ENCODE measurements at regions not wholly inside any gene's neighbourhood (a gene's known extent, or its start where the extent isn't known, plus 50 kb on each side); places are given as distances from the start of the nearest gene placed in this dataset.
"Not testable (repeated sequence)": the region's sequence is repeated elsewhere in the genome, so short reads cannot be mapped to it uniquely, and the experiment has no call there.

DNA sequence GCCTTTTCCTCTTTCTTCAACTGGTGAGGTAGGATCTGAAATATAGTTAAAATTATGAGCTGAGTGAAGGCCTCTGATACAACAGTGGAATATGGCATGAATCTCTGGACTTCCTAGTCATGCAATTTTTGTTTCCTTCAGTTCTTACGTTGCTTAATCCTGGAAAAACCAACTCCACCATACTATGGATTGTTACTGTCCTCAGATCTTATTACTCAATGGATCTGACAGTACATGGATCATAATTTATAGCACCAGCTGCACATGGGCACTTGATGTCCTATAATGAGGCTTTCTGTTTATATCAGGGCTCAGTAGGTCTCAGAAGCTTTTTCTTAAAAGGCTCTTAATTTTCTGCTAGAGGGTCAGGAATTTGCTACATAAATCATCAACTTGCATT, 1341.0 kb upstream of the EYS start:
- no peak for DNase-seq (ENCODE audit: low read depth)

DNA sequence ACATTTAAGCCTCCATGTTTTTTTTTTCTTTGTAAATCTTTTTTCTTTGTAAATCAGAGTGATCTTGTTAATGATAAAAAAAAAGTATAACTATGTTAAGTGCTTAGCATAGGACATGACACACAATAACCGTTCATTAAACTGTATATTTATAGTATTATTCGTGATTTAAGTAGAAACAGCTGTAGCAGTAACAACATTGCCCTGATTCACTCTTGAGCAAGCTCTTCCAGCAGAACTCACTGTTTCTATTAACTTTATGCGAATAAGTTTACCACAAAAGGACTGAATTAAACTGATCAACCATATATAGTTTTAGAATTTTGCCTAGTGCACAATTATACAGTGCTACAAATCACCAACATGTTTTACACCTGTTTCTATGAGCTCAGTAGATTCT, 1338.0 kb upstream of the EYS start:
- no peak for DNase-seq (ENCODE audit: low read depth)

GRCh38 chr6:67031451-67031850, 1324.4 kb upstream of the EYS start:
- DNase-seq (ENCODE audit: low read depth), result no peak

GRCh38 chr6:67030861-67031260, 1323.8 kb upstream of the EYS start:
- DNase-seq (ENCODE audit: low read depth), result no peak

GRCh38 chr6:67016921-67017460, 1310.0 kb upstream of the EYS start:
- DNase-seq (ENCODE audit: low read depth), result no peak

DNA sequence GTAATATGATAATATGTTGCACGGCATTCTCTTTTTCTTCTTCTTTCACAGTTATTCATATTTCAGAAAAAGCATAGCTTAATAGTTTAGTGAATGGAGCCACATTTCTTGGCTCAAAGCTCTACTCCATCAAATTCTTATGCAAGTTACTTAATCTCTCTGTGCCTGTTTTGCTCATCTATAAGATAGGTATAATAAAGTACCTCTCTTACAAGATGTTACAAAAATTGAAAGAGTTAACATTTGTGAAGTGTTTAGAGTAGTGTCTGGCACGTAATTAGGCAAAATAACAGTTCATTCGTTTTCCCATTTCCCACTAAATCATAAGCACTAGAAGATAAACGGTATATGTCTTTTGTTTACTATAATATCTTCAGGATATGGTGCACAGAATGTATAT, 1304.4 kb upstream of the EYS start:
- no peak for DNase-seq (ENCODE audit: low read depth)

- DNase-seq (ENCODE audit: low read depth), result no peak
Measured at GRCh38 chr6:67009818-67010217, 1302.8 kb upstream of the EYS start.

DNA sequence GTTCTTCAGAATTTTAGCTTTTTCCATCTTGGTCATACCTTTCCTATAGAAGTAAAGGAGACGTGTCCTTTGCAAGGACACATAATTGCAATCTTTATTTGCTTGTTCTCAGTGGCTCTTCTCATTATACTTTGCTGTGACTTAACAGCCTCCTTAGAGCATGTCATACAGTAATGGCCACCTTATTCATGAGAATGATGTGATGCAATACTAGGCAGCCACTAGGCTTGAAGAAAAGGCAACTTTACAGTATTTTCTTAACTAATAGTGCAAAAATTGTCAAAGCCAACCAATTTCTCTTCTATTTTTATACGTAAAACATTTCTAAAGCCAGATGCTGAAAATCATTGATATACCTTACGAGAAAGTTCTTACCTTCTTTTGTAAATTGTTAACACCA, 1296.8 kb upstream of the EYS start:
- no peak for DNase-seq (ENCODE audit: low read depth)

- no peak for DNase-seq (ENCODE audit: low read depth)
Measured at GRCh38 chr6:67000121-67000520, 1293.1 kb upstream of the EYS start.

- DNase-seq (ENCODE audit: low read depth), result not testable (repeated sequence)
Measured at GRCh38 chr6:66997579-66997978, 1290.6 kb upstream of the EYS start.

DNA sequence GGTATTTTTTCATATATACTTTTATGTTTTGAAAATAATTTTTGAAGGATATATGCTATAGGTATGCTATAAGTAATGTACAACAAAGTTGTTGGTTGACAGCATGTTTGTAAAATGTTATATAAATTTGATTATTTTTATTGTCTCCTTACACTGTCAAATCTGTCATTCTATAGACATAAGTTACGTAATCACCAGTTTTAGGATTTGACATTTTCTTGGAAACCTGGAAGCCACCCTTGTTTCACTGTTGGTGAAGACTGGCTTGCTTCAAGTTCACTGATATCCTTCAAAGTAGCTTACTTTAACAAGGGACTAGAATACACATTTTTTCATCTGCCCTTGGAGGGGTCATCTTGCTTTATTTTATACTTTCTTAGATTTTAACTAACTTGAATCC, 1288.6 kb upstream of the EYS start:
- no peak for DNase-seq (ENCODE audit: low read depth)

DNA sequence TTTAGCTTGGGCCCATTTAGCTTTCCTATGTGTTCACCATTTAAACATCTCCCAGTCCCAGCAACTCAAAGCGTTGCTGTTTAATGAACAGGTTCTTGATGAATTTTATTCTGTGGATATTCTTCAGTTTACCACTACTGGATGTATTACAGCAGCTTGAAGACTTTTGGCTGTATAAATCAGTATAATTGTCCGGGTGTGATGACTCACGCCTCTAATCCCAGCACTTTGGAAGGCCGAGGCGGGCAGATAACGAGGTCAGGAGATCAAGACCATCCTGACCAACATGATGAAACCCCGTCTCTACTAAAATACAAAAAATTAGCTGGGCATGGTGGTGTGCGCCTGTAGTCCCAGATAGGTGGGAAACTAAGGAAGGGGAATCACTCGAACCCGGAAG, 1286.7 kb upstream of the EYS start:
- DNase-seq (ENCODE audit: low read depth), result not testable (repeated sequence)

GRCh38 chr6:66993272-66993671, 1286.2 kb upstream of the EYS start:
- DNase-seq (ENCODE audit: low read depth), result no peak

DNA sequence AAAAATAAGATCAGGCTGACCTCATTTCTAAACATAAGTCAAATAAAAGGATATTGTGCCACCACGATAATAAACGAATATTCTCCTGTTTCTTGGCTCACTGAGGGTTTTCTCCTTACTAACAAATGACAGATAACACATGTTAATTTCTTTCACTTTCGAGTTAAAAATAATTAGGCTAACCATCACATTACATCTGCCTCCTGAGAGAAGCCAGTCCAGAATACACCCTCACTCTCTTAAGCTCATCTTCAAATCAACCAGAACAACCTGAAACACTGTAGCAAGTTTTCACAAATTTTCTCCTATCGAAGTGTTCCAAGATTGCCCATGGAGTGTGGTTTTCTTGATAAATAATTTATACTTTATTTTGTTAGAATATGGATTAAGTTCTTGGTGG, 1285.6 kb upstream of the EYS start:
- DNase-seq (ENCODE audit: low read depth), result no peak

GRCh38 chr6:66986940-66987339, 1279.9 kb upstream of the EYS start:
- DNase-seq (ENCODE audit: low read depth), result no peak

GRCh38 chr6:66985816-66986215, 1278.8 kb upstream of the EYS start:
- DNase-seq (ENCODE audit: low read depth), result no peak

DNA sequence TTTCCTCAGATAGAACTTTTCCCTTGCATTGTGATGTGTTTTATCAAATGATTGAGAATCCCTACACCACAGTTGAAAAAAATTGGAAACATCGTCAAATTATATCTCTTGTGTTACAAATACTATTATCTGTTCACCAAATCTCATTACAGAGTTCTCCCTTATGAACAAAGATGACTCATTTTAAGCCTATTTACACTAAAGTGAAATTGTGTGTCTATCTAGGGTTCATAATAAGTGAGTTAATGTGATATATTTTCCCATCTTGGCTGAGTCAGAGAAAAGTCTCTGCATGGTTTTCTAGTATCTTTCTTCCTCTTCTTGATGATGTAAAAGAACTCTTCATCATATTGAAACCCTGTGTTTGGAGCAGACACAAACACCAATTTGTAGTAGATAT, 1263.3 kb upstream of the EYS start:
- no peak for DNase-seq (ENCODE audit: low read depth)

DNA sequence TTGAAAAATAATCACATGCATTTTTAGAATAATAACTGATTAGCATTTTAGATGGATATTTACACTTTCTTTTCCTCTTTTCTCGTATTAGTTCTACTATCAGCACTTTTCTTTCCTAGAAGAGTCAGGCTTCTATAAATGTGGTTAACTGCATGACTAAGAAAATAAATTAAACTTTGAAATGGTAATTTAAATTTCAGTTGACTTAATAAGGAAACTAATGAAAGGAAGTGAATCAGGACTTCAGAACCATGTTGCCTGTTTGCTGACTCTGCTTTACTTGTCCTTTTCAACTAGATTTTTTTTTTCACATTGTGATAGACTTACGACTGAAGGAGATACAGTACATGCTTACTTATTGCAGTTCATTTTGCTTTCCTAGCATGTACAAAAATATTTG, 1258.2 kb upstream of the EYS start:
- DNase-seq (ENCODE audit: low read depth), result no peak

DNA sequence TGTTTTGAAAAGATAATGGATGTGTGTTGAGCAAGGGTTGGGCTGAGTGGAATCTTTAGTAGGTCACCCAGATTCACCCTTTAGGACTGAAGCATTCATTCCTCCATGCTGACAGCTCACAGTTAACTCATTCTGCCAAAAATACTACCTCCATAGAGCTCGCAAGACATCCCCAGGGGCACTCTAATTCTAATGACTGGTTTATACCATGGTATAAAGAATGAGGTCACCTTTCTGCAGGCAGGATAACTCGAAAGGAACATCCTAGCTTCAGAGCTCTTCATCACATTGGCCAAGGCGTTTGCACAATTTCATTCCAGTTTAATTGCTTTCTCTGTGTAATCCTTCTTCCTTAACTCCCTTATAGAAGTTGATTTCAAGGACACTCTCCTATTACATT, 1257.2 kb upstream of the EYS start:
- no peak for DNase-seq (ENCODE audit: low read depth)

DNA sequence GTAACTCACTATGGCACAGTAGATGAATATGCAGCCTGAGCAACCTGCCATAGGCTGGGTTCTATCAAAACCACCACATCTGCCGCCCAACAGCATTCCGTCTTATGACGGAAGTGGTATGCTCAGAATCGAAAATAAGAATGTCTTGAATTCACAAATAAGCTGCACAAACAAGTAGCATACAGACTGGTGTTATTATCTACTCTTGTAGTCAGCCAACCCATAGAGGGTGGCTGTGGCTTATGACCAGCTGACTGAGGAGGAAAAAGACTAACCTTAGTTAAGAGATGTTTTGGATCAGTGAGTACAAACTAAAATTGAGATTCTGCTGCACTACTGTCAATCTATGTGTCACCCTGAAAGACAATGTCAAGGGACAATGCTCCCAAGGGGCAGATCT, 1255.1 kb upstream of the EYS start:
- DNase-seq (ENCODE audit: low read depth), result no peak

DNA sequence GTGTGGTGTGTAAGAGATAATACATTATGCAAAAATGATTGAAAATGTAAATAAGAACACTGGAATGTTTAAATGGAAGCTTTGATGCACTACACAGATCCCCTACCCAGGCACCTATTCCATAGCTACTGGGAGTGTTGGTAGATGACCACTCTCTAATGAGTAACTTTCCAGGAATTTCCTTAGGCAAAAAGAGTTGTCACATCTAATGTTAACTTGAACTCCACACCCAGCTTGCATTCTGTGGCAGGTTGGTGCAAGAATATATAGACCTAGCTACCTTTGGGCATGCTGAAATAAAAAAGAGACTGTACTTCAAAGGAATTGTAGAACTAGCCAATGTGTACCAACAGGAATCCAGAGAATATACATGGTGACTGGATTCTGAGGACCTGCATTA, 1254.2 kb upstream of the EYS start:
- no peak for DNase-seq (ENCODE audit: low read depth)

- DNase-seq (ENCODE audit: low read depth), result no peak
Measured at GRCh38 chr6:66949191-66949661, 1242.2 kb upstream of the EYS start.

DNA sequence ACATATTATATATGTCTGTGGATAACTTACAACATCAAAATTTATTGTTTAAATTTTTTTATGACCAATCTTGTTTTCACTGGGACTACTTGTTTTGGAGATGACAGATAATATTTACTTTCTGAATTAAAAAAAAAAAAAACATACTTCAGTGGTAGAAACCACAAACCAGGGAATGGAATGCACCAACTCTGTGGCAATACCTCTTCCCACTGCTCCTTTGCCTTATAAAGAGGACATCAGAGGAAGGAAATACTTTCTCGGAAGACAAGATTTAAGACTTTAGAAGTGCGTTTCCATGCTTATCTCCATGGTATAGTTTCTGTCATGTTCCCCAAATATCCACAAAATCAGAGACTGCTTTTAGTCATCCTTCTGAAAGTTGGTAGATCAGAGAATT, 1241.1 kb upstream of the EYS start:
- no peak for DNase-seq (ENCODE audit: low read depth)

DNA sequence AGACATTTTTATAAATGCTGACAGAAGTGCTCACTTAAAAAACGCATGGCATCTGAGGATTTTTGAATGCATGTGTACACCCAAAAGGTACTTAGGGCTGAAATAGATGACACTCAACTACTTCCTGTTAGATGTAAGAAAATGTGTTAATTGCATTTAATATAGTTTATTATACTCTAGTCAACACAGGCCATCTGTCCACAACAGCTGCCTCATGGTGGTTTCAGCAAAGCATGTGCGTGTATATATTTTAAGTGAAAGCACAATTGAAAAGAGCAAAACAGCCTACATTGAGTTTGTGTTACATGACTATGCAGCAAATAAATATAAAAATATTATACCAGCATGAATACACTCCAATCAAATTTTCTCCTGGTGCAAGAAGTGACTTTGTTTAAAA, 1233.0 kb upstream of the EYS start:
- no peak for DNase-seq (ENCODE audit: low read depth)

- no peak for DNase-seq (ENCODE audit: low read depth)
Measured at GRCh38 chr6:66937180-66937579, 1230.2 kb upstream of the EYS start.

Measured in activated T-cell treated with anti-CD3 and anti-CD28 coated beads for 48 hours (primary cell).